ENCODE measurements at regions not wholly inside any gene's neighbourhood (a gene's known extent, or its start where the extent isn't known, plus 50 kb on each side); places are given as distances from the start of the nearest gene placed in this dataset.
"Not testable (repeated sequence)": the region's sequence is repeated elsewhere in the genome, so short reads cannot be mapped to it uniquely, and the experiment has no call there.

- no peak for DNase-seq (ENCODE audit: low read depth)
Observed at GRCh38 chr5:82956600-82956999, 120.6 kb downstream of the TMEM167A start.

- DNase-seq (ENCODE audit: low read depth) = no peak
Observed at GRCh38 chr5:82952326-82952725, 124.9 kb downstream of the TMEM167A start.

- DNase-seq (ENCODE audit: low read depth) = not testable (repeated sequence)
Observed at GRCh38 chr5:82944267-82944666, 132.9 kb downstream of the TMEM167A start.

GRCh38 chr5:82942083-82942881 is 134.9 kb downstream of the TMEM167A start:
- DNase-seq (ENCODE audit: low read depth) = no peak

GRCh38 chr5:82938901-82939725 is 138.1 kb downstream of the TMEM167A start:
- DNase-seq (ENCODE audit: low read depth) = no peak

GRCh38 chr5:82932473-82933220 is 144.5 kb downstream of the TMEM167A start:
- DNase-seq (ENCODE audit: low read depth) = not testable (repeated sequence)

GRCh38 chr5:82931110-82931509 is 146.1 kb downstream of the TMEM167A start:
- DNase-seq (ENCODE audit: low read depth) = no peak

- DNase-seq (ENCODE audit: low read depth) = no peak
Observed at GRCh38 chr5:82925061-82925411, 152.2 kb downstream of the TMEM167A start.

- DNase-seq (ENCODE audit: low read depth) = no peak
Observed at GRCh38 chr5:82924226-82925060, 152.8 kb downstream of the TMEM167A start.

- DNase-seq (ENCODE audit: low read depth) = no peak
Observed at GRCh38 chr5:82922086-82922734, 155.0 kb downstream of the TMEM167A start.

GRCh38 chr5:82918311-82919031 is 158.7 kb downstream of the TMEM167A start:
- DNase-seq (ENCODE audit: low read depth) = no peak

- DNase-seq (ENCODE audit: low read depth) = no peak
Observed at GRCh38 chr5:82917584-82917983, 159.6 kb downstream of the TMEM167A start.

GRCh38 chr5:82913971-82914370 is 163.2 kb downstream of the TMEM167A start:
- DNase-seq (ENCODE audit: low read depth) = no peak

- no peak for DNase-seq (ENCODE audit: low read depth)
Observed at GRCh38 chr5:82912462-82912861, 164.7 kb downstream of the TMEM167A start.

GRCh38 chr5:82911910-82912309 is 165.3 kb downstream of the TMEM167A start:
- no peak for DNase-seq (ENCODE audit: low read depth)

GRCh38 chr5:82910905-82911304 is 166.3 kb downstream of the TMEM167A start:
- no peak for DNase-seq (ENCODE audit: low read depth)

GRCh38 chr5:82910491-82910890 is 166.7 kb downstream of the TMEM167A start:
- DNase-seq (ENCODE audit: low read depth) = no peak

GRCh38 chr5:82909771-82910170 is 167.4 kb downstream of the TMEM167A start:
- DNase-seq (ENCODE audit: low read depth) = no peak

- no peak for DNase-seq (ENCODE audit: low read depth)
Observed at GRCh38 chr5:82905986-82906385, 171.2 kb downstream of the TMEM167A start.

GRCh38 chr5:82901281-82901888 is 175.8 kb downstream of the TMEM167A start:
- DNase-seq (ENCODE audit: low read depth) = no peak
